ENCODE measurements at regions not wholly inside any gene's neighbourhood (a gene's known extent, or its start where the extent isn't known, plus 50 kb on each side); places are given as distances from the start of the nearest gene placed in this dataset.
"Not testable (repeated sequence)": the region's sequence is repeated elsewhere in the genome, so short reads cannot be mapped to it uniquely, and the experiment has no call there.

DNA sequence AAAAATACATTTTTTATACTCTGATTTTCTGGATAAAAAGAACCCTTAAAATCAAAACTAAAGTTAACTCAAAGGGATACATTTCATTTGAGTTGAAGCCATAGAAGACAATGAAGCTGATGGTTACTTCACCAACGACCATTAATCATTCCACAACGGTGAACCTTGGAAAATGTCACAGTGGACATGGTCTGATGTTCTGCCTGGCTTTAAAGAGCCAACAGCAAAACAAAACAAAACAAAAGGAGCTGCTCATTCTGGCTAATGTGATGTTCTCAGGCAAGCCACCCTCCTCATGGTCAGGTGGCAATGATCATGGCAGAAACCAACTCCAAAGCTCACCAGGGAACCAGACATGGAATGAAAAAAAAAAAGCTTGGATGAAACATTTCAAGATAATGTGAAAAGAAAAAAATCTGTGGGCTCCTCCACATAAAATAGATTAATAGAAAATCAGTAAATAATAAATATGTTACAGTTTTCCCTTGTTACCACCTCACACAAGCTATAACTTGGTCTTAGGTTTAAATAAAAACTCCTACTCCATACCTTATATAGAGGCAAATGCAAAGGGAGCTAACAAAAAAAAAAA is 90.1 kb upstream of the SERTAD2 start:
- FAIRE-seq, result no peak

- FAIRE-seq, result no peak
Measured at GRCh38 chr2:64745562-64745961, 91.8 kb upstream of the SERTAD2 start.

DNA sequence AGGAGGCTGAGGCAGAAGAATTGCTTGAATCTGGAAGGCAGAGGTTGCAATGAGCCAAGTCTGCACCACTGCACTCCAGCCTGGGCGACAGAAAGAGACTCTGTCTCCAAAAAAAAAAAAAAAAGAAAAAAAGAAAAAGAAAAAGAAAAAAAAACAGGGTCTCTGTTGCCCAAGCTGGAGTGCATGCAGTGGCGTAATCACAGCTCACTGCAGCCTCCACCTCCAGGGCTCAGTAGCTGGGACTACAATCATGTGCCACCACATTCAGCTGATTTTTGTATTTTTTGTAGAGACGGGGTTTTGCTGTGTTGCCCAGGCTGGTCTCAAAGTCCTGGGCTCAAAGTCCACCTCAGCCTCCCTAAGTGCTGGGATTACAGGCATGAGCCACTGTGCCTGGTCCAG is 94.0 kb upstream of the SERTAD2 start:
- not testable (repeated sequence) for FAIRE-seq

DNA sequence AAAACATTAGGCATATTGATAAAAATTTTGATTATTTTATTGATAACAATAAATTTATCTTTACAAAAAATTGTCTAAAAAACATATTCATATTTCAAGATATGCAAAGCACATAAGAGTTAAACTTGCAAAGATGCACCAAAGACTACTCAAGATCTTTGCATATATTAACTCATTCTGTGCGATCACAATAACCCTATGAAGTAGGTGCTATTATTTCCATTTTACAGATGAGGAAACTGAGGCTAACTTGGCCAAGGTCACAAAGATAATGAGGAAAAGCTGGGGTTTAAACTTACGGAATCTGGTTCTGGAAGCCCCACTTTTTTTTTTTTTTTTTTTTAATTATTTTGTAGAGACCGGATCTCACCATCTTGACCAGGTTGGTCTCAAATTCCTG is 94.4 kb upstream of the SERTAD2 start:
- no peak for FAIRE-seq

DNA sequence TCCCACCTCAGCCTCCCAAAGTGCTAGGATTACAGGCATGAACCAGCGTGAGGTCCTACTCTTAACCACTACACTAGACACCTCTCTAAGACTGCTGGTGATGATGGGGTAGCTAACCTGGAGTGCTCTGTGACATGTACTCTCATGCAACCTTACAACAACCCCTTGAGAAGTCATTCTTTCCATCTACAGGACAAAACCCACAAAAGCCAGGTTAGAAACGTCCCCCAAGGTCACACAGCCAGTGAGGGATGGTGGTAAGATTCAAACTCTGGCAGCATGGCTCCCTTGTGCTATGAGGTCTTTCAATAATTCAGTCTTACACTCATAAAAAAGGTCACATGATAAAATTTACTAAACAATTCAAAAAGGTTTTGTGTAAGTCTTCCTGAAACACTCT is 94.8 kb upstream of the SERTAD2 start:
- FAIRE-seq, result no peak

GRCh38 chr2:64749446-64749845 is 95.7 kb upstream of the SERTAD2 start:
- FAIRE-seq, result no peak

- no peak for FAIRE-seq
Measured at GRCh38 chr2:64750001-64750816, 96.5 kb upstream of the SERTAD2 start.

- no peak for FAIRE-seq
Measured at GRCh38 chr2:64750817-64751285, 97.1 kb upstream of the SERTAD2 start.

GRCh38 chr2:64751286-64752260 is 97.9 kb upstream of the SERTAD2 start:
- FAIRE-seq, result no peak

- FAIRE-seq, result no peak
Measured at GRCh38 chr2:64753399-64753798, 99.7 kb upstream of the SERTAD2 start.

- no peak for FAIRE-seq
Measured at GRCh38 chr2:64754570-64754969, 100.9 kb upstream of the SERTAD2 start.

GRCh38 chr2:64757126-64757525 is 103.4 kb upstream of the SERTAD2 start:
- FAIRE-seq, result no peak

GRCh38 chr2:64760128-64760527 is 106.4 kb upstream of the SERTAD2 start:
- no peak for FAIRE-seq

DNA sequence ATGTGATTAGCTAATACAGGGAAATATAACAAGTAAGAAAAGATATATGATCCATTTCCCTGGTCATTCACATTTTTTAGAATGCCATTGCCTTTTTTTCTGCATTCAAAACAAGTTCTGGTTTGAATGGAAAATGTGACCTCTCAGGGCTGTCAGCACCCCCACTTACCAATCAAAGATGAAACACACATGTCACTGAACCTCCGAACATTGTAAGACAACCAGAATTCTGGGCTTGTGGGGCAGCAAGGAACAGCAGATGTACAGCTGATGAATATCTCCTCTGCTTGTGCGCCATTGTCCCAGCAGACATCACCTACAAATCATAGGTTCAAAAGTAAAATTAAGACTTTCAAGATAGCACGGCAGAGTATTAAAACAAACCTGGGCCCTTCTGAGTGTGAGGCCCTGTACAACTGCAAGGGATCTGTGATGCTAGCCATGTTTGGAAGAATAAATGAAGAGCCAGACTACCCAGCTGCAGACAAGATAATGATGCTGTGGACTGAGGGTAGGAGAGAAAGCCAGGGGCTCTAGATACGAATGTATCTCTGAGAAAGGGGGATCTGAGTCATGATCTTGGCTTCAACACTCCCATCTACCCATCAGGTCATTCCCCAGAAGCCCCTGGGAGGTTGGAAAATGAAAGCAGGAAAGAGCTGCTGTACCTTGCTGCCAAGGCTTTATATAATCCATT is 108.7 kb upstream of the SERTAD2 start:
- FAIRE-seq, result no peak

DNA sequence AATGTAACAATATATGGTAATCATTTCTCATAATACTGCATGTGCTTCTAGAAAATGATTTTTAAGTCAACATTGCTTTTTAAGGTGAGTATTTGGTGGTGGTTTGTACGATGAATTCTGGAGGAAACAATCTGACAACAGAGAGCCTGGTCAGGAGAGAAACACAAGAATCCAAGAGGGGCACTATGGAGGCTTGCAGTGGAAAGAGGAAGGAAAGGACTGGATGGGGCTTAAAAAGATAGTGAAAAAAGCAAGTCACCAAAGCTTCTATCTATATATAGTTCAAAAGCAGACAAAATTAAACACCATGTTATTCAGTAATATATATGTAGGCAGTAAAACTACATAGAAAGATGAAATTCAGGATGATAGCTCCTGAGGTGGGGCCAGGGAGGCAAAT is 109.4 kb upstream of the SERTAD2 start:
- FAIRE-seq, result no peak

DNA sequence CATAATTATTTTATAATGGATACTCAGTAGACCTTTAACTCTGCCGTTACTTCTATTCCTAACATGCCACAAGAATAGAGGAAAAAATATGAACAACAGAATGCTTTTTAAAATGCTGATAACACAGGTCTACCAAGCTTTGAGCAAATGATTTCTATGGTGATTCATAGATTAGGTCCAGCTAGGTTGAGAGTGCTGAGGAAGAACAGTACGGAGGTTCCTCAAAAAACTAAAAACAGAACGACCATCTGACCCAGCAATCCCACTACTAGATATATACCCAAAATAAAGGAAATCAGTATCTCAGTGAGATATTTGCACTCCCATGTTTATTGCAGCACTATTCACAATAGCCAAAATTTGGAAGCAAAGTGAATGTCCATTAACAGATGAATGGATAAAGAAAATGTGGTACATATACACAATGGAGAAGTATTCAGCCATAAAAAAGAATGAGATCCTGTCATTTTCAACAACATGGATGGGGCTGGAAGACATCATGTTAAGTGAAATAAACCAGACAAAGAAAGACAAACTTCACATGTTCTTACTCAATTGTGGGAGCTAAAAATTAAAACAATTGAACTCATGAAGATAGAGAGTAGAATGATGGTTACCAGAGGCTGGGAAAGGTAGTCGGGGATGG is 111.6 kb upstream of the SERTAD2 start:
- no peak for FAIRE-seq

- no peak for FAIRE-seq
Measured at GRCh38 chr2:64766841-64767669, 113.3 kb upstream of the SERTAD2 start.

GRCh38 chr2:64767670-64768468 is 114.2 kb upstream of the SERTAD2 start:
- no peak for FAIRE-seq

- FAIRE-seq, result no peak
Measured at GRCh38 chr2:64768491-64769005, 114.8 kb upstream of the SERTAD2 start.

Measured in endometrium (tissue), 2 donors.